GM12878 (cell line): ENCODE measurements at regions not wholly inside any gene's neighbourhood (a gene's known extent, or its start where the extent isn't known, plus 50 kb on each side); places are given as distances from the start of the nearest gene placed in this dataset.

Source experiments
- ATAC-seq: fragments of 200-7000 bp; cut with Tn5 transposase; 3 replicates; pipeline ENCODE4 v1.9.1; 2020; ENCODE audit warnings: mild to moderate bottlenecking, moderate library complexity
- BruUV-seq: library from RNA; stranded (reverse); fragments of 400-500 nt; replicated peaks from 2 replicates; lab custom pipeline; 2021; lab: Mats Ljungman, UMichigan
- CTCF ChIA-PET: fragments of 300-600 bp; sonication (Branson Sonifier 250); formaldehyde crosslinking; extraction: SDS; loops from one replicate; lab custom pipeline; 2021; ENCODE audit warnings: inconsistent platforms; lab: Yijun Ruan, JAX
- POLR2A ChIA-PET: fragments of 350-600 bp; formaldehyde crosslinking; extraction: SDS; loops from one replicate; lab custom pipeline; 2021; ENCODE audit warnings: inconsistent platforms; lab: Charles Lee
- RAD21 ChIA-PET: fragments of 300-600 bp; sonication (Branson Sonifier 250); formaldehyde crosslinking; loops from one replicate; lab custom pipeline; 2023; ENCODE audit warnings: antibody characterized with exemption; ENCODE audit not compliant: unreplicated experiment; lab: Charles Lee
- SMC1A ChIA-PET: fragments of 300-600 bp; sonication (Branson Sonifier 250); formaldehyde crosslinking; loops from one replicate; lab custom pipeline; 2023; ENCODE audit not compliant: unreplicated experiment, uncharacterized antibody; lab: Charles Lee
- DNase-seq: peaks from one replicate; pipeline ENCODE4 v3.0.0-alpha.2; 2011; ENCODE audit warnings: low read depth, low spot score
- FAIRE-seq: peaks from 3 replicates; lab custom pipeline; 2011; peaks lifted over from hg19 to GRCh38; lab: Jason Lieb, UNC
- H2AFZ ChIP-seq: 2 replicates; pipeline ENCODE4 v1.6.0; 2011; ENCODE audit warnings: low read depth, low read length, control low read depth; ENCODE audit not compliant: control insufficient read depth
- H3K27ac ChIP-seq: 2 replicates; pipeline ENCODE4 v1.5.1; 2011; ENCODE audit warnings: control low read depth; ENCODE audit not compliant: control insufficient read depth, insufficient read depth
- H3K27me3 ChIP-seq, 2 experiments: replicated peaks in 1 of 2; 2 replicates each; pipeline versions ENCODE4 v1.6.0 to v1.6.1; 2011; ENCODE audit warnings: low read length in 1 of 2; ENCODE audit not compliant: control insufficient read depth in 2 of 2, insufficient read depth in 2 of 2
- H3K36me3 ChIP-seq, 2 experiments: 2 replicates each; pipeline ENCODE4 v1.5.1; 2011; ENCODE audit warnings: low read length in 1 of 2; ENCODE audit not compliant: control insufficient read depth in 2 of 2, insufficient read depth in 2 of 2
- H3K4me1 ChIP-seq: 2 replicates; pipeline ENCODE4 v1.6.1; 2011; ENCODE audit warnings: mild to moderate bottlenecking, low read length, moderate library complexity, mixed read lengths; ENCODE audit not compliant: control insufficient read depth, insufficient read depth
- H3K4me2 ChIP-seq: 2 replicates; pipeline ENCODE4 v1.6.0; 2011; ENCODE audit warnings: control low read depth; ENCODE audit not compliant: control insufficient read depth, insufficient read depth
- H3K4me3 ChIP-seq: fragments of 200-600 bp; sonication (generic); 2 replicates; pipeline ENCODE4 v1.5.1; 2016
- H3K79me2 ChIP-seq: 2 replicates; pipeline ENCODE4 v1.6.0; 2011; ENCODE audit warnings: low read length; ENCODE audit not compliant: control insufficient read depth, insufficient read depth
- H3K9ac ChIP-seq: 2 replicates; pipeline ENCODE4 v1.8.0; 2011; ENCODE audit warnings: low read length, control low read depth, mixed read lengths; ENCODE audit not compliant: control insufficient read depth, insufficient read depth
- H3K9me3 ChIP-seq: replicated peaks from 3 replicates; pipeline ENCODE4 v1.5.1; 2011; ENCODE audit warnings: mild to moderate bottlenecking, low read length; ENCODE audit not compliant: control insufficient read depth, insufficient read depth
- H4K20me1 ChIP-seq: 2 replicates; pipeline ENCODE4 v1.6.0; 2011; ENCODE audit not compliant: control insufficient read depth, insufficient read depth
- DPF2 ChIP-seq: fragments of 450-650 bp; IDR thresholded peaks from 2 replicates; pipeline ENCODE4 v1.6.1; 2017; ENCODE audit warnings: mild to moderate bottlenecking
- EP300 ChIP-seq, 2 experiments: fragments of 150-350 bp in 1 of 2; IDR thresholded peaks; 2 replicates each; pipeline ENCODE4 v1.6.1; 2011 to 2012; ENCODE audit warnings: low read depth in 2 of 2, low read length in 2 of 2, borderline replicate concordance in 1 of 2, improper control_type of control experiment in 1 of 2, inconsistent platforms in 1 of 2; ENCODE audit not compliant: control insufficient read depth in 1 of 2
- FOS ChIP-seq: IDR thresholded peaks from 3 replicates; pipeline ENCODE4 v1.6.1; 2011; ENCODE audit warnings: borderline replicate concordance; ENCODE audit not compliant: insufficient read length; ENCODE audit errors: extremely low read depth
- GABPA ChIP-seq: IDR thresholded peaks from 2 replicates; pipeline ENCODE4 v1.6.1; 2014; ENCODE audit warnings: antibody characterized with exemption, low read depth, mild to moderate bottlenecking, inconsistent platforms
- KDM1A ChIP-seq: fragments of 200-600 bp; sonication (generic); IDR thresholded peaks from 2 replicates; pipeline ENCODE4 v1.6.1; 2016; ENCODE audit warnings: borderline replicate concordance
- MTA2 ChIP-seq: fragments of 450-650 bp; IDR thresholded peaks from 2 replicates; pipeline ENCODE4 v1.6.1; 2016; ENCODE audit warnings: low read depth, mild to moderate bottlenecking, moderate library complexity
- MYB ChIP-seq: fragments of 150-350 bp; IDR thresholded peaks from 2 replicates; pipeline ENCODE4 v1.6.1; 2014; ENCODE audit warnings: mild to moderate bottlenecking, low read depth, low read length, borderline replicate concordance
- RELA ChIP-seq: fragments of 450-650 bp; IDR thresholded peaks from 2 replicates; pipeline ENCODE4 v1.8.0; 2014; ENCODE audit warnings: borderline replicate concordance; ENCODE audit not compliant: partially characterized antibody
- SPI1 ChIP-seq: IDR thresholded peaks from 2 replicates; pipeline ENCODE4 v1.6.1; 2011; ENCODE audit warnings: low read depth, mild to moderate bottlenecking, low read length, moderate library complexity, borderline replicate concordance; ENCODE audit not compliant: insufficient read depth
- USF2 ChIP-seq: IDR thresholded peaks from 2 replicates; pipeline ENCODE4 v1.6.1; 2011; ENCODE audit warnings: low read depth, low read length, improper control_type of control experiment, borderline replicate concordance
- ZNF384 ChIP-seq: IDR thresholded peaks from 2 replicates; pipeline ENCODE4 v1.6.1; 2012; ENCODE audit warnings: low read depth, mild to moderate bottlenecking, low read length, improper control_type of control experiment, borderline replicate concordance
- WGBS: methylation state at CpG from one replicate; pipeline ENCODE4 v1.1.6; 2016; ENCODE audit warnings: low lambda C conversion rate; ENCODE audit not compliant: insufficient replicate concordance, insufficient coverage; ENCODE audit errors: missing lambda C conversion rate; 5-methylcytosine and 5-hydroxymethylcytosine counted together
- in situ Hi-C: fragments of 300-500 bp; cut with MboI; formaldehyde crosslinking; loops from 9 replicates; pipeline ENCODE4 v1.14.3; 2018; ENCODE audit warnings: mixed read lengths
- intact Hi-C: fragments of 100-400 bp; cut with micrococcal nuclease; formaldehyde crosslinking; loops from one replicate; pipeline ENCODE4 v1.14.2; 2022; ENCODE audit not compliant: unreplicated experiment
- TF ChIP-seq, protein P1 (sequence below): fragments of 450-650 bp; IDR thresholded peaks from 2 replicates; pipeline ENCODE4 v1.6.1; 2017; ENCODE audit warnings: borderline replicate concordance
- TF ChIP-seq, protein P2 (sequence below): fragments of 450-650 bp; IDR thresholded peaks from 2 replicates; pipeline ENCODE4 v1.6.1; 2017; ENCODE audit warnings: mild to moderate bottlenecking

DNA sequence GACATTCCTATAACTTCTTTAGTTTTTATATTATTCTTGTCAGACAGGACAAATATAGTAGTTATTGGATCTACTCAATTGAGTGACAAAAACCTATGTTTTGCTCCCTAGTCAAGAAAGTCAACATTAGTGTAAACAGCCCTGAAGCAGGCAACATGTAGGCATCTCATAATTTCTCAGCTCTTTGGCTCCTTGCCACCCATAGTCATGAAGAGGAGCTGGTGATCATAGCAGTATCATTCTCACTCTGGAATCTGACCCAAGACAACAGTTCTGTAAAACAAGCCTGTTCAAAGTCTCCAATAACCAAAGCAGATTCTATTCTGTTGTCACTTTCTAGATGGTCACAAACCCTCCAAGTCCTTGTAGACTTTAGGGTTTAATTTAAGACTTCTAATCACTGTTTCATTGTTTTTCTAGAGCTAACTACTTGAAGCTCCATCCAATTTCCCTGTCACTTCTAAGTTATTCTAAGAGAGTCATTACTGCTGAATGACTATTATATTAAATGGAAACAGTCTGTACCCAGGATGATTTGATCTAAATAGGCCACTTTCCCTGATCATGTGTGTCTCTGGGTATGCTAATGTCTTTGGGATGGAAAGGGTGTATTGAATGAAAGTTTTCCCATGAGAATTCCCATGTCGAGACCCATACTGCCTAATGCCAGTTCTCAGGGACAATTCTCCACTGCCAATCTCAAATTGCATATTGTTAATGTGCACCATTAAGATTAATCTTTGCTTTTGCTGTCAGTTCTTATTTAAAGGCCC, 533.3 kb downstream of the ACTL7B start:
- ChIA-PET POLR2A (no interaction called here), RAD21 (no interaction called here), SMC1A (no interaction called here), CTCF (interaction anchor here (0.7 kb wide), 1 partner anchor 560 kb away, joined by 4 read pairs; no protein-coding TSS in a partner anchor)
- H3K4me2 ChIP-seq = no peak overlapping the region
- H3K27ac ChIP-seq = no peak overlapping the region
- TF ChIP-seq DPF2 (no peak), FOS (no peak)
- TF ChIP-seq, protein P1, sequence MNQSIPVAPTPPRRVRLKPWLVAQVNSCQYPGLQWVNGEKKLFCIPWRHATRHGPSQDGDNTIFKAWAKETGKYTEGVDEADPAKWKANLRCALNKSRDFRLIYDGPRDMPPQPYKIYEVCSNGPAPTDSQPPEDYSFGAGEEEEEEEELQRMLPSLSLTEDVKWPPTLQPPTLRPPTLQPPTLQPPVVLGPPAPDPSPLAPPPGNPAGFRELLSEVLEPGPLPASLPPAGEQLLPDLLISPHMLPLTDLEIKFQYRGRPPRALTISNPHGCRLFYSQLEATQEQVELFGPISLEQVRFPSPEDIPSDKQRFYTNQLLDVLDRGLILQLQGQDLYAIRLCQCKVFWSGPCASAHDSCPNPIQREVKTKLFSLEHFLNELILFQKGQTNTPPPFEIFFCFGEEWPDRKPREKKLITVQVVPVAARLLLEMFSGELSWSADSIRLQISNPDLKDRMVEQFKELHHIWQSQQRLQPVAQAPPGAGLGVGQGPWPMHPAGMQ = no peak
- no peaks in the 10 kb centered on the region for H3K27me3 ChIP-seq
- in situ Hi-C loops = no loop called here
- WGBS = 0% methylated on average over 1 of the region's 1 CpG
- intact Hi-C loops = no loop called here
- H3K4me1 ChIP-seq = no peaks in the 10 kb centered on the region
- no peak overlapping the region for H3K9ac ChIP-seq
- no peak overlapping the region for H2AFZ ChIP-seq
- FAIRE-seq = no peak
- ATAC-seq = no peak
- no peaks in the 10 kb centered on the region for H3K36me3 ChIP-seq
- H4K20me1 ChIP-seq = no peaks in the 10 kb centered on the region
- H3K79me2 ChIP-seq = no peaks in the 10 kb centered on the region
- no peak for DNase-seq
- no peaks in the 10 kb centered on the region; the same call in 2 of the 3 replicates for H3K9me3 ChIP-seq
- H3K4me3 ChIP-seq = no peak overlapping the region
- BruUV-seq = no TSS peak

GRCh38 chr9:108316630-108317029, 539.2 kb downstream of the ACTL7B start:
- FAIRE-seq (no peak), DNase-seq (no peak), ATAC-seq (no peak)
- Histone ChIP-seq H3K4me1 (no peaks in the 10 kb centered on the region), H4K20me1 (no peaks in the 10 kb centered on the region), H3K4me3 (no peak overlapping the region), H3K9ac (no peak overlapping the region), H3K36me3 (no peaks in the 10 kb centered on the region), H3K4me2 (no peak overlapping the region), H3K27me3 (no peaks in the 10 kb centered on the region), H2AFZ (no peak overlapping the region), H3K9me3 (no peaks in the 10 kb centered on the region), H3K79me2 (no peaks in the 10 kb centered on the region), H3K27ac (no peak overlapping the region)
- RAD21 ChIA-PET = no interaction called here
- POLR2A ChIA-PET = no interaction called here
- in situ Hi-C loops = no loop called here
- no TSS peak for BruUV-seq
- intact Hi-C loops = no loop called here
- SMC1A ChIA-PET = no interaction called here
- CTCF ChIA-PET = no interaction called here
- TF ChIP-seq SPI1 = no peak
- TF ChIP-seq GABPA = no peak
- TF ChIP-seq ZNF384 = no peak
- TF ChIP-seq EP300 (IDR thresholded peaks at IDR 0.05; ENCODE audit: borderline replicate concordance in 1 of 2, control insufficient read depth in 1 of 2, low read depth in 2 of 2, low read length in 2 of 2) = no peak
- no peak for TF ChIP-seq USF2
- TF ChIP-seq MYB = no peak
- no peak for TF ChIP-seq RELA
- no peak for TF ChIP-seq KDM1A
- TF ChIP-seq, protein P2, sequence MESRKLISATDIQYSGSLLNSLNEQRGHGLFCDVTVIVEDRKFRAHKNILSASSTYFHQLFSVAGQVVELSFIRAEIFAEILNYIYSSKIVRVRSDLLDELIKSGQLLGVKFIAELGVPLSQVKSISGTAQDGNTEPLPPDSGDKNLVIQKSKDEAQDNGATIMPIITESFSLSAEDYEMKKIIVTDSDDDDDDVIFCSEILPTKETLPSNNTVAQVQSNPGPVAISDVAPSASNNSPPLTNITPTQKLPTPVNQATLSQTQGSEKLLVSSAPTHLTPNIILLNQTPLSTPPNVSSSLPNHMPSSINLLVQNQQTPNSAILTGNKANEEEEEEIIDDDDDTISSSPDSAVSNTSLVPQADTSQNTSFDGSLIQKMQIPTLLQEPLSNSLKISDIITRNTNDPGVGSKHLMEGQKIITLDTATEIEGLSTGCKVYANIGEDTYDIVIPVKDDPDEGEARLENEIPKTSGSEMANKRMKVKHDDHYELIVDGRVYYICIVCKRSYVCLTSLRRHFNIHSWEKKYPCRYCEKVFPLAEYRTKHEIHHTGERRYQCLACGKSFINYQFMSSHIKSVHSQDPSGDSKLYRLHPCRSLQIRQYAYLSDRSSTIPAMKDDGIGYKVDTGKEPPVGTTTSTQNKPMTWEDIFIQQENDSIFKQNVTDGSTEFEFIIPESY = no peak
- no peak for TF ChIP-seq MTA2
